ENCODE measurements at regions not wholly inside any gene's neighbourhood (a gene's known extent, or its start where the extent isn't known, plus 50 kb on each side); places are given as distances from the start of the nearest gene placed in this dataset.
"Not testable (repeated sequence)": the region's sequence is repeated elsewhere in the genome, so short reads cannot be mapped to it uniquely, and the experiment has no call there.

- ChIA-PET POLR2A (no interaction called here), CTCF (interaction anchor here (0.9 kb wide), 1 partner anchor 10 kb away, joined by 4 read pairs; no protein-coding TSS in a partner anchor)
- DNase-seq (ENCODE audit: extremely low spot score) = no peak
- no peak for TF ChIP-seq CTCF (IDR thresholded peaks at IDR 0.05; ENCODE audit: control extremely low read depth, extremely low read depth, low read depth, missing control alignments)
These were observed 1919.9 kb upstream of the LRRTM1 start for GRCh38 chr2:82224301-82224940.

- CTCF ChIA-PET = interaction anchor here (1.1 kb wide), 1 partner anchor 9 kb away, joined by 4 read pairs; no protein-coding TSS in a partner anchor
- POLR2A ChIA-PET = no interaction called here
- TF ChIP-seq CTCF (IDR thresholded peaks at IDR 0.05; ENCODE audit: control extremely low read depth, extremely low read depth, low read depth, missing control alignments) = no peak
- no peak for DNase-seq (ENCODE audit: extremely low spot score)
These were observed 1910.7 kb upstream of the LRRTM1 start for GRCh38 chr2:82215212-82215611.

- CTCF ChIA-PET = interaction anchor here (1.1 to 1.5 kb wide), 2 partner anchors 11 to 31 kb away, joined by 3 read pairs; no protein-coding TSS in a partner anchor
- no peak for DNase-seq (ENCODE audit: extremely low spot score)
These were observed 1894.9 kb upstream of the LRRTM1 start for GRCh38 chr2:82199493-82199852.

DNA sequence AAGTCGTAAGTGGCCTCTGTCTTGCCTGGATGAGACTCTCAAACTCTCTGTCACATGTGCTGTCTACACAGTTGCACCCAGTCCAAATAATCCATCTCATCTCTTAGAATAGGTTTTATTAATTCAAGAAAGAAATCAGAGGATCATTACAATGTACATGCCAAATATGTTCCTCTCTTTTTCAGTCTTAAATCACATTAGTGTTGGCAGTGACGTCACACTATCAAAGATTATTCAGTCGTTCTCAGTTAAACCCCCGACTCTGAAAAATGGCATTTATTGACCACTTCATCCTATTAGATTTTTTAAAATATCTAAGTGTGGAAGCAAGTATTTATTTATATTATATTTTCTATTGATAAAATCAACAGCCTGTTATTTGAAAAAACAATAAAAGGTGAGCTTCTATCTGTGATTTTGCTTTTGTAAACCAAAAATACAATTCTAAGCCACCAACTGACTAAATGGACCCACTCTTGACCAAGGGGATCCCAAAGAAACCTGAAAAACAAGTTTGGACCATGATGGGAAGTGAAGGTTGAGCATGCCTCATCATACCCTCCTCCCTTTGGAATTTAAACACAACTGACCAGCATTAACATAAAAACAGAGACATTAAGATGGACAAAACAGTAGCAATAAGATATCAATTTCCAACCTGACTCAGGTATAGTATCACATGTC is 1894.4 kb upstream of the LRRTM1 start:
- DNase-seq (ENCODE audit: extremely low spot score) = no peak
- TF ChIP-seq CTCF (IDR thresholded peaks at IDR 0.05; ENCODE audit: control extremely low read depth, extremely low read depth, low read depth, missing control alignments) = no peak
- CTCF ChIA-PET = interaction anchor here (1.1 to 1.5 kb wide), 3 partner anchors 10 to 31 kb away, joined by 3 read pairs; no protein-coding TSS in a partner anchor
- POLR2A ChIA-PET = no interaction called here

More at GRCh38 chr2:82199493-82199852, 1894.9 kb upstream of the LRRTM1 start:
- TF ChIP-seq CTCF (IDR thresholded peaks at IDR 0.05; ENCODE audit: control extremely low read depth, extremely low read depth, low read depth, missing control alignments) = no peak
- POLR2A ChIA-PET = no interaction called here

DNA sequence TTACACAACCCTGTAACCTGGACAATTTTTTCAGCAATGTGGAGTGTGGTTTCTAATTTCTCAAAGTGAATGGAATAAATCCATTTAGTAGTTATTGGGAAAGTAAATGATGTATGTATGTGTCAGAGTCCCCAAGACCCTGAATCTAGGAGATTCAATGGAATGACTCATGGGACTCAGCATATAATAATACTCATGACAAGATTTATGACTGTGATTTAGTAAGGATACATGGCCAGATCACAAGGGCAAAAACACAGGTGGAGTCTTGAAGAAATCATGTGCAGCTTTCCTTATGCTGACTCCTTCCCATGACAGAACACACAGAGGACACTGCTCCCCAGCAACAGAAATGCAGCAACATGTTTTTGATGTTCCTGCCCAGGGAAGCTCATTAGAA is 1877.7 kb upstream of the LRRTM1 start:
- ChIA-PET CTCF (no interaction called here), POLR2A (no interaction called here)
- no peak for DNase-seq (ENCODE audit: extremely low spot score)

GRCh38 chr2:82175210-82175609 is 1870.7 kb upstream of the LRRTM1 start:
- CTCF ChIA-PET, POLR2A ChIA-PET: not testable (repeated sequence)

More for the DNA sequence above, 1877.7 kb upstream of the LRRTM1 start:
- no peak for TF ChIP-seq CTCF (IDR thresholded peaks at IDR 0.05; ENCODE audit: control extremely low read depth, extremely low read depth, low read depth, missing control alignments)

GRCh38 chr2:82172483-82172882 is 1867.9 kb upstream of the LRRTM1 start:
- ChIA-PET CTCF (no interaction called here), POLR2A (no interaction called here)
- no peak for DNase-seq (ENCODE audit: extremely low spot score)
- TF ChIP-seq CTCF (IDR thresholded peaks at IDR 0.05; ENCODE audit: control extremely low read depth, extremely low read depth, low read depth, missing control alignments) = no peak

More at GRCh38 chr2:82175210-82175609, 1870.7 kb upstream of the LRRTM1 start:
- DNase-seq (ENCODE audit: extremely low spot score) = not testable (repeated sequence)
